ENCODE measurements at regions not wholly inside any gene's neighbourhood (a gene's known extent, or its start where the extent isn't known, plus 50 kb on each side); places are given as distances from the start of the nearest gene placed in this dataset.

- no peak overlapping the region for H4K91ac ChIP-seq (replicated peaks; ENCODE audit: insufficient read length, low read length)
- no peaks in the 10 kb centered on the region for H3K79me1 ChIP-seq (ENCODE audit: low read depth, low read length)
- H3K4me3 ChIP-seq (ENCODE audit: extremely low read depth in 1 of 4, insufficient read depth in 2 of 4, low read depth in 3 of 4, low read length in 4 of 4) = peak overlapping the region in 1 of 4 experiments; percentile 30; a peak in 1 of 8 replicates
- no peak overlapping the region; the same call in 1 of the 2 replicates for H3K18ac ChIP-seq (ENCODE audit: extremely low read depth, low read length)
- no peaks in the 10 kb centered on the region for H3K23me2 ChIP-seq (ENCODE audit: low read depth, low read length)
- H3K9me3 ChIP-seq (ENCODE audit: insufficient read depth in 2 of 2, low read depth in 1 of 2, low read length in 1 of 2) = no peaks in the 10 kb centered on the region
- H3K56ac ChIP-seq (replicated peaks; ENCODE audit: insufficient read length, low read depth, low read length) = no peak overlapping the region
- no peaks in the 10 kb centered on the region for H4K20me1 ChIP-seq (replicated peaks in 1 of 2; ENCODE audit: control insufficient read depth in 1 of 2, insufficient read depth in 2 of 2, low read length in 2 of 2)
- H4K8ac ChIP-seq (ENCODE audit: extremely low read depth, insufficient read depth, low read length) = no peak overlapping the region
- FAIRE-seq = peak; percentile 97
- no peak overlapping the region for H2BK5ac ChIP-seq (ENCODE audit: low read depth, low read length)
- no peak overlapping the region for H3K9ac ChIP-seq (replicated peaks in 1 of 4; ENCODE audit: extremely low read depth in 1 of 4, low read depth in 3 of 4, low read length in 3 of 4)
- H3K4me1 ChIP-seq (replicated peaks in 1 of 4; ENCODE audit: control insufficient read depth in 3 of 4, insufficient read depth in 4 of 4, low read length in 3 of 4) = peaks cover 0 to 3% (median 0%) of the 10 kb centered on the region in 4 experiments; a peak in 2 of 7 replicates
- no peak for DNase-seq (ENCODE audit: low read depth in 1 of 2, low spot score in 2 of 2)
- H3K79me2 ChIP-seq (ENCODE audit: control insufficient read depth in 1 of 2, insufficient read depth in 2 of 2, low read length in 2 of 2) = no peaks in the 10 kb centered on the region
- H3K36me3 ChIP-seq (ENCODE audit: control insufficient read depth in 2 of 4, insufficient read depth in 4 of 4, low read length in 3 of 4) = no peaks in the 10 kb centered on the region
- H2BK15ac ChIP-seq (ENCODE audit: low read length) = no peak overlapping the region
- no peaks in the 10 kb centered on the region for H3K27me3 ChIP-seq (replicated peaks in 1 of 4; ENCODE audit: control insufficient read depth in 3 of 4, extremely low read depth in 1 of 4, insufficient read depth in 3 of 4, low read length in 3 of 4)
- POLR2A ChIA-PET (ENCODE audit: partially characterized antibody) = interaction anchor here (0.6 kb wide), 3 partner anchors 8 to 93 kb away, joined by 3 read pairs; no protein-coding TSS in a partner anchor
- peak overlapping the region; percentile 90 for H2AFZ ChIP-seq (ENCODE audit: low read length)
- peak overlapping the region; percentile 11 to 13; a peak in 1 of 4 replicates for H3K4me2 ChIP-seq (ENCODE audit: insufficient read depth in 1 of 2, low read depth in 2 of 2, low read length in 2 of 2)
- H3K4ac ChIP-seq (replicated peaks; ENCODE audit: insufficient read length, low read depth, low read length) = no peak overlapping the region
- no peak overlapping the region for H3K14ac ChIP-seq (ENCODE audit: insufficient read length)
- no peak overlapping the region for H2AK5ac ChIP-seq (ENCODE audit: low read depth, low read length)
- no peak overlapping the region for H4K5ac ChIP-seq (ENCODE audit: insufficient read length, low read depth, low read length)
- no peak overlapping the region for H2BK12ac ChIP-seq (ENCODE audit: low read depth, low read length)
- H3K23ac ChIP-seq (ENCODE audit: insufficient read length) = no peak overlapping the region
- 24% methylated on average over 3 of the region's 3 CpGs; no CpG with 5 or more reads in 1 of the 2 experiments for WGBS, 2 experiments (ENCODE audit: extremely low coverage in 1 of 2, insufficient coverage in 1 of 2, insufficient read length in 1 of 2, insufficient replicate concordance in 2 of 2, low coverage in 1 of 2, low lambda C conversion rate in 2 of 2, missing lambda C conversion rate in 1 of 2)
- CTCF ChIA-PET (ENCODE audit: partially characterized antibody) = interaction anchor here (0.6 to 3.5 kb wide), 15 partner anchors 9 to 579 kb away, joined by 3 to 30 read pairs (median 3); no protein-coding TSS in a partner anchor
- H2BK120ac ChIP-seq (replicated peaks; ENCODE audit: low read depth, low read length) = no peak overlapping the region
- H3K27ac ChIP-seq (ENCODE audit: low read depth, low read length) = no peak overlapping the region
- H2BK20ac ChIP-seq (ENCODE audit: low read length) = no peak overlapping the region
- TF ChIP-seq EZH2 (IDR thresholded peaks at IDR 0.05; ENCODE audit: low read depth, low read length, severe bottlenecking) = no peak
- no peak for TF ChIP-seq MAX (IDR thresholded peaks at IDR 0.05)
- peak in 2 of 3 experiments; percentile 26 to 45; a peak in 2 of 4 replicates for TF ChIP-seq CTCF (IDR thresholded peaks at IDR 0.05; ENCODE audit: control extremely low read depth in 1 of 3, insufficient read depth in 1 of 3, low read depth in 1 of 3, low read length in 3 of 3)
- TF ChIP-seq SP1 (IDR thresholded peaks at IDR 0.05; ENCODE audit: low read depth, low read length) = no peak
- no peak for TF ChIP-seq CBX5 (IDR thresholded peaks at IDR 0.05; ENCODE audit: low read depth, low read length)
Measured at GRCh38 chrX:10769195-10769594, 148.8 kb upstream of the MID1 start.
